ENCODE measurements at regions not wholly inside any gene's neighbourhood (a gene's known extent, or its start where the extent isn't known, plus 50 kb on each side); places are given as distances from the start of the nearest gene placed in this dataset.
"Not testable (repeated sequence)": the region's sequence is repeated elsewhere in the genome, so short reads cannot be mapped to it uniquely, and the experiment has no call there.

GRCh38 chr13:111589992-111590391, 269.6 kb downstream of the TEX29 start:
- no peaks in the 10 kb centered on the region for H4K20me1 ChIP-seq (ENCODE audit: insufficient read depth, low read length)
- Mint-ChIP-seq H3K9me3 (ENCODE audit: unreplicated experiment) (peaks cover 12% of the 10 kb centered on the region), H3K4me1 (ENCODE audit: low read depth, unreplicated experiment) (no peaks in the 10 kb centered on the region), H3K4me3 (ENCODE audit: unreplicated experiment) (no peak overlapping the region), H3K27me3 (ENCODE audit: low read depth, unreplicated experiment) (peaks cover 36% of the 10 kb centered on the region), H3K36me3 (ENCODE audit: low read depth, unreplicated experiment) (no peaks in the 10 kb centered on the region), H3K27ac (ENCODE audit: unreplicated experiment) (no peak overlapping the region)
- no peak overlapping the region for H2AFZ ChIP-seq (ENCODE audit: low read depth, low read length)
- no peak overlapping the region for H3K9ac ChIP-seq (ENCODE audit: low read length)
- H3K4me3 ChIP-seq (ENCODE audit: insufficient read depth, low read depth, low read length): no peak overlapping the region
- no peak overlapping the region for H3K27ac ChIP-seq (ENCODE audit: low read depth, low read length)
- FAIRE-seq (no peak), DNase-seq (ENCODE audit: low read depth) (no peak)
- no peaks in the 10 kb centered on the region for H3K4me1 ChIP-seq (ENCODE audit: insufficient read depth, low read length)
- no peak overlapping the region for H3K4me2 ChIP-seq (ENCODE audit: low read length)
- no peak for TF ChIP-seq EZH2 (IDR thresholded peaks at IDR 0.05; ENCODE audit: insufficient read depth, low read length)
- TF ChIP-seq CTCF (IDR thresholded peaks at IDR 0.05; ENCODE audit: insufficient read depth, low read depth, low read length): no peak
- H3K36me3 ChIP-seq (ENCODE audit: insufficient read depth, low read length): no peaks in the 10 kb centered on the region
- H3K27me3 ChIP-seq (ENCODE audit: insufficient read depth, low read length): no peaks in the 10 kb centered on the region
- peaks cover 24% of the 10 kb centered on the region for H3K9me3 ChIP-seq (ENCODE audit: insufficient read depth, low read depth, low read length)
- no peaks in the 10 kb centered on the region for H3K79me2 ChIP-seq (ENCODE audit: insufficient read depth, low read length)

- Mint-ChIP-seq H3K4me3 (ENCODE audit: unreplicated experiment) (no peak overlapping the region), H3K27ac (ENCODE audit: unreplicated experiment) (no peak overlapping the region), H3K4me1 (ENCODE audit: low read depth, unreplicated experiment) (no peaks in the 10 kb centered on the region), H3K36me3 (ENCODE audit: low read depth, unreplicated experiment) (no peaks in the 10 kb centered on the region), H3K27me3 (ENCODE audit: low read depth, unreplicated experiment) (peaks cover 37% of the 10 kb centered on the region), H3K9me3 (ENCODE audit: unreplicated experiment) (peaks cover 13% of the 10 kb centered on the region)
- Histone ChIP-seq H4K20me1 (ENCODE audit: insufficient read depth, low read length) (no peaks in the 10 kb centered on the region), H3K9me3 (ENCODE audit: insufficient read depth, low read depth, low read length) (peaks cover 22% of the 10 kb centered on the region), H3K9ac (ENCODE audit: low read length) (no peak overlapping the region), H3K36me3 (ENCODE audit: insufficient read depth, low read length) (no peaks in the 10 kb centered on the region), H3K4me2 (ENCODE audit: low read length) (no peak overlapping the region), H3K27ac (ENCODE audit: low read depth, low read length) (no peak overlapping the region), H3K27me3 (ENCODE audit: insufficient read depth, low read length) (no peaks in the 10 kb centered on the region), H2AFZ (ENCODE audit: low read depth, low read length) (no peak overlapping the region), H3K4me1 (ENCODE audit: insufficient read depth, low read length) (no peaks in the 10 kb centered on the region), H3K4me3 (ENCODE audit: insufficient read depth, low read depth, low read length) (no peak overlapping the region), H3K79me2 (ENCODE audit: insufficient read depth, low read length) (no peaks in the 10 kb centered on the region)
- DNase-seq (ENCODE audit: low read depth): no peak
- no peak for FAIRE-seq
- TF ChIP-seq CTCF (IDR thresholded peaks at IDR 0.05; ENCODE audit: insufficient read depth, low read depth, low read length) (no peak), EZH2 (IDR thresholded peaks at IDR 0.05; ENCODE audit: insufficient read depth, low read length) (no peak)
Measured at GRCh38 chr13:111590796-111591195, 270.4 kb downstream of the TEX29 start.

GRCh38 chr13:111593490-111593889, 273.0 kb downstream of the TEX29 start:
- H3K4me3 ChIP-seq (ENCODE audit: insufficient read depth, low read depth, low read length); H3K4me2 ChIP-seq (ENCODE audit: low read length); H3K79me2 ChIP-seq (ENCODE audit: insufficient read depth, low read length); H3K4me1 Mint-ChIP-seq (ENCODE audit: low read depth, unreplicated experiment); H3K27ac Mint-ChIP-seq (ENCODE audit: unreplicated experiment); FAIRE-seq; H3K36me3 ChIP-seq (ENCODE audit: insufficient read depth, low read length); H3K9ac ChIP-seq (ENCODE audit: low read length); H3K9me3 Mint-ChIP-seq (ENCODE audit: unreplicated experiment); DNase-seq (ENCODE audit: low read depth); H4K20me1 ChIP-seq (ENCODE audit: insufficient read depth, low read length); H3K4me3 Mint-ChIP-seq (ENCODE audit: unreplicated experiment); H3K4me1 ChIP-seq (ENCODE audit: insufficient read depth, low read length); H2AFZ ChIP-seq (ENCODE audit: low read depth, low read length); H3K36me3 Mint-ChIP-seq (ENCODE audit: low read depth, unreplicated experiment); H3K27ac ChIP-seq (ENCODE audit: low read depth, low read length); H3K27me3 ChIP-seq (ENCODE audit: insufficient read depth, low read length): not testable (repeated sequence)
- peaks cover 55% of the 10 kb centered on the region for H3K27me3 Mint-ChIP-seq (ENCODE audit: low read depth, unreplicated experiment)
- H3K9me3 ChIP-seq (ENCODE audit: insufficient read depth, low read depth, low read length): peaks cover 12% of the 10 kb centered on the region
